ENCODE measurements at regions not wholly inside any gene's neighbourhood (a gene's known extent, or its start where the extent isn't known, plus 50 kb on each side); places are given as distances from the start of the nearest gene placed in this dataset.

- DNase-seq (ENCODE audit: low read depth): no peak
- Histone ChIP-seq H3K4me3 (ENCODE audit: low read depth, low read length) (no peak overlapping the region), H3K36me3 (ENCODE audit: control insufficient read depth, insufficient read depth, low read length) (no peaks in the 10 kb centered on the region), H3K27me3 (ENCODE audit: control insufficient read depth, insufficient read depth, low read length) (no peaks in the 10 kb centered on the region)
- no peak for TF ChIP-seq CTCF (IDR thresholded peaks at IDR 0.05; ENCODE audit: insufficient read depth, low read length, poor library complexity, severe bottlenecking)
Measured at GRCh38 chr18:41022484-41022883, 932.5 kb upstream of the PIK3C3 start.

DNA sequence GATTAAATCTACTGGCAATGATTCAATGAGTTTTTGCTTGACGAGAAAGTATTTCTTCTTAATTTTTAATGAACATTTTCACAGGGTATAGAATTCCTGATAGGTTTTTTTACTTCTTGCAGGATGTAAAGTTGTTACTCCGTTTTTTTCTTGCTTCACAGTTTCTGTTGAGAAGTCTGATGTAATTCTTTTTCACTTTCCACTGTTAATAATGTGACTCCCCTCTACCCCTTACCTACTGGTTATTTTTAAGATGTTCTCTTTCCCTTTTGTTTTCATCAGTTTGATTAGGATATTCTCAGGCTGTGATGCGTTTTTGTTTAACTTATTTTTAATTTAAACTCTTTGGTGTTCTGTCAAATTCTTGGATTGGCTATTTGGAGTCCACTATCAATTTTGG lies 933.9 kb upstream of the PIK3C3 start:
- no peak overlapping the region for H3K4me3 ChIP-seq (ENCODE audit: low read depth, low read length)
- H3K27me3 ChIP-seq (ENCODE audit: control insufficient read depth, insufficient read depth, low read length): no peaks in the 10 kb centered on the region
- H3K36me3 ChIP-seq (ENCODE audit: control insufficient read depth, insufficient read depth, low read length): no peaks in the 10 kb centered on the region
- DNase-seq (ENCODE audit: low read depth): no peak
- TF ChIP-seq CTCF (IDR thresholded peaks at IDR 0.05; ENCODE audit: insufficient read depth, low read length, poor library complexity, severe bottlenecking): no peak

DNA sequence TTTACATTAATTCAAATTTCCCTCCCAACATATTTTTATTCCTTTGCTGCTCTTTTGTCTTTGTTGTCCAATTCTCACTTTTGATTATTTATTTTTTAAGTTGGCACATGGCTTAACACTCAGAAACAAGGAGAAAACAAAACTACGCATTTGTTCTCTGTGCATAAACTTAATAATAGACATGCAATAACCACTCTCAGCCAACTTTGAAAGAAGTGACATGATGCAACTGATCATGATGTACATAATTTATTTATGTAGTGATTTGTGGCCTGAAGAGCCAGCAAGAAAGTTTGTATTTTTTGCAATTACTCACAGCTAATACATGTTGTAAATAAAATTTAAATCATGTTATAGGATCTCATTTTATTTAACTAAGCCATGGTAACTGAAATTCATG lies 942.8 kb upstream of the PIK3C3 start:
- Histone ChIP-seq H3K27me3 (ENCODE audit: control insufficient read depth, insufficient read depth, low read length) (no peaks in the 10 kb centered on the region), H3K36me3 (ENCODE audit: control insufficient read depth, insufficient read depth, low read length) (no peaks in the 10 kb centered on the region), H3K4me3 (ENCODE audit: low read depth, low read length) (no peak overlapping the region)
- TF ChIP-seq CTCF (IDR thresholded peaks at IDR 0.05; ENCODE audit: insufficient read depth, low read length, poor library complexity, severe bottlenecking): no peak
- no peak for DNase-seq (ENCODE audit: low read depth)

DNA sequence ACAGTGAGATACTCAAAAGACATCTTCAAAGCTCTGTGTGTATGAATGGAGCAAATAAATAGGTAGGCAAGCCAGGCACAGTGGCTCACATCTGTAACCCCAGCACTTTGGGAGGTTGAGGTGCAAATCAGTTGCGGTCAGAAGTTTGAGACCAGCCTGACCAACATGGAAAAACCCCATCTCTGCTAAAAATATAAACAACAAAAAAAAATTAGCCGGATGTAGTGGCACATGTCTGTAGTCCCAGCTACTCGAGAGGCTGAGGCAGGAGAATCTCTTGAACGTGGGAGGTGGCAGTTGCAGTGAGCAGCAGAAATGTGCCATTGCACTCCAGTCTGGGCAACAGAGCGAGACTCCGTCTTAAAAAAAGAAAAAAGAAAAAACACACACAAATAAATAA lies 945.1 kb upstream of the PIK3C3 start:
- no peaks in the 10 kb centered on the region for H3K36me3 ChIP-seq (ENCODE audit: control insufficient read depth, insufficient read depth, low read length)
- H3K27me3 ChIP-seq (ENCODE audit: control insufficient read depth, insufficient read depth, low read length): no peaks in the 10 kb centered on the region
- no peak overlapping the region for H3K4me3 ChIP-seq (ENCODE audit: low read depth, low read length)
- no peak for TF ChIP-seq CTCF (IDR thresholded peaks at IDR 0.05; ENCODE audit: insufficient read depth, low read length, poor library complexity, severe bottlenecking)
- no peak for DNase-seq (ENCODE audit: low read depth)

DNA sequence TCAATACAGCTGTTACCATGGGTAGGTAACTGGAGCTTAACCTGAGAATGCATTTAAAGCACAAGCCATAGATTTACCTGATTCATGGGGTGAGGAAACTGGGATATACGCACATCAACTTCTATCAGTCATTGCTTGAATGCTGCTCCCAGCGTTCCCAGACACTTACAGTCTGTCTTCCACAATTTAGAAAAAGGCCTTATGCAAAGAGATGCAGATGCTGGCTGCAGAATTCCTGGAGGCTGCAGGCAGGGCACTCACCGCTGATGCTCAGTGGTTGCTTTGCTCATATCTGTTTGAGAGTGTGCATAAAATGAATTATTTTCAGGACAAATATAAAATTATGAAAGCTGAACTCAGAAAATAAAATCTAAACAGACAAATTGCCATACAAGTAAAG lies 950.7 kb upstream of the PIK3C3 start:
- no peaks in the 10 kb centered on the region for H3K27me3 ChIP-seq (ENCODE audit: control insufficient read depth, insufficient read depth, low read length)
- no peaks in the 10 kb centered on the region for H3K36me3 ChIP-seq (ENCODE audit: control insufficient read depth, insufficient read depth, low read length)
- H3K4me3 ChIP-seq (ENCODE audit: low read depth, low read length): no peak overlapping the region
- no peak for DNase-seq (ENCODE audit: low read depth)
- TF ChIP-seq CTCF (IDR thresholded peaks at IDR 0.05; ENCODE audit: insufficient read depth, low read length, poor library complexity, severe bottlenecking): no peak

DNA sequence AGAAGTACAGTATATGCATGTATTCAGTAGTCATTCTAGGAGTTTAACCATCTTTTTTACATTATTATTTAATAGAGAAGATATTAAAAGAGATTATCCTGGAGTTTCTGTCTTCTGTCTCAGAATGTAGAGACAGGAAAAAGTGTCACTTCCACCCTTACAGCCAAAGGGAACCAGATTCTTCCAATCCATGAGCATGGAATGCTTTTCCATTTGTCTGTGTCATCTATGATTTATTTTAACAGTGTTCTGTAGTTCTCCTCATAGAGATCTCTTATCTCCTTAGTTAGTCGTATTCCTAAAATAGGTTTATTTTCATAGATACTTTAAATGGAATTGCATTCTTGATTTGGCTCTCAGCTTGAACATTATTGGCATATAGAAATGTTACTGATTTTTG lies 959.5 kb upstream of the PIK3C3 start:
- H3K4me3 ChIP-seq (ENCODE audit: low read depth, low read length): no peak overlapping the region
- DNase-seq (ENCODE audit: low read depth): no peak
- TF ChIP-seq CTCF (IDR thresholded peaks at IDR 0.05; ENCODE audit: insufficient read depth, low read length, poor library complexity, severe bottlenecking): no peak
- H3K36me3 ChIP-seq (ENCODE audit: control insufficient read depth, insufficient read depth, low read length): no peaks in the 10 kb centered on the region
- H3K27me3 ChIP-seq (ENCODE audit: control insufficient read depth, insufficient read depth, low read length): no peaks in the 10 kb centered on the region

Measured in kidney epithelial cell (primary cell).